ENCODE measurements at regions not wholly inside any gene's neighbourhood (a gene's known extent, or its start where the extent isn't known, plus 50 kb on each side); places are given as distances from the start of the nearest gene placed in this dataset.

GRCh38 chr13:44142941-44143665, 230.5 kb upstream of the SERP2 start:
- no peaks in the 10 kb centered on the region for H3K36me3 ChIP-seq (ENCODE audit: control insufficient read depth in 2 of 4, insufficient read depth in 4 of 4, low read length in 3 of 4)
- no peaks in the 10 kb centered on the region for H3K79me2 ChIP-seq (ENCODE audit: control insufficient read depth in 1 of 2, insufficient read depth in 2 of 2, low read length in 2 of 2)
- H3K56ac ChIP-seq (replicated peaks; ENCODE audit: insufficient read length, low read depth, low read length) = no peak overlapping the region
- 89% methylated on average over 4 of the region's 4 CpGs; no CpG with 5 or more reads in 1 of the 2 experiments for WGBS, 2 experiments (ENCODE audit: extremely low coverage in 1 of 2, insufficient coverage in 1 of 2, insufficient read length in 1 of 2, insufficient replicate concordance in 2 of 2, low coverage in 1 of 2, low lambda C conversion rate in 2 of 2, missing lambda C conversion rate in 1 of 2)
- H3K23me2 ChIP-seq (ENCODE audit: low read depth, low read length) = peaks cover 4% of the 10 kb centered on the region
- H2BK120ac ChIP-seq (replicated peaks; ENCODE audit: low read depth, low read length) = no peak overlapping the region
- no peak overlapping the region for H4K5ac ChIP-seq (ENCODE audit: insufficient read length, low read depth, low read length)
- H3K79me1 ChIP-seq (ENCODE audit: low read depth, low read length) = no peaks in the 10 kb centered on the region
- H3K14ac ChIP-seq (ENCODE audit: insufficient read length) = no peak overlapping the region
- peaks cover 0 to 4% (median 3%) of the 10 kb centered on the region in 4 experiments; a peak in 4 of 7 replicates for H3K4me1 ChIP-seq (replicated peaks in 1 of 4; ENCODE audit: control insufficient read depth in 3 of 4, insufficient read depth in 4 of 4, low read length in 3 of 4)
- H2BK5ac ChIP-seq (ENCODE audit: low read depth, low read length) = no peak overlapping the region
- H2AFZ ChIP-seq (ENCODE audit: low read length) = no peak overlapping the region
- DNase-seq (ENCODE audit: low read depth in 1 of 2, low spot score in 2 of 2) (no peak), FAIRE-seq (no peak)
- no peaks in the 10 kb centered on the region for H3K9me3 ChIP-seq (ENCODE audit: insufficient read depth in 2 of 2, low read depth in 1 of 2, low read length in 1 of 2)
- no peak overlapping the region for H4K91ac ChIP-seq (replicated peaks; ENCODE audit: insufficient read length, low read length)
- H3K23ac ChIP-seq (ENCODE audit: insufficient read length) = no peak overlapping the region
- H4K20me1 ChIP-seq (replicated peaks in 1 of 2; ENCODE audit: control insufficient read depth in 1 of 2, insufficient read depth in 2 of 2, low read length in 2 of 2) = no peaks in the 10 kb centered on the region
- H2AK5ac ChIP-seq (ENCODE audit: low read depth, low read length) = no peak overlapping the region
- H3K27ac ChIP-seq (ENCODE audit: low read depth, low read length) = no peak overlapping the region
- no peak overlapping the region for H2BK12ac ChIP-seq (ENCODE audit: low read depth, low read length)
- no peak overlapping the region for H3K4ac ChIP-seq (replicated peaks; ENCODE audit: insufficient read length, low read depth, low read length)
- H2BK20ac ChIP-seq (ENCODE audit: low read length) = no peak overlapping the region
- H3K18ac ChIP-seq (ENCODE audit: extremely low read depth, low read length) = no peak overlapping the region
- ChIA-PET CTCF (ENCODE audit: partially characterized antibody) (interaction anchor here (0.7 to 2.1 kb wide), 3 partner anchors 12 to 328 kb away, joined by 3 to 5 read pairs (median 4); no protein-coding TSS in a partner anchor), POLR2A (ENCODE audit: partially characterized antibody) (interaction anchor here (1.6 kb wide), 1 partner anchor 292 kb away, joined by 3 read pairs; no protein-coding TSS in a partner anchor)
- peak overlapping the region; percentile 80 to 92 for H3K4me2 ChIP-seq (ENCODE audit: insufficient read depth in 1 of 2, low read depth in 2 of 2, low read length in 2 of 2)
- no peaks in the 10 kb centered on the region for H3K27me3 ChIP-seq (replicated peaks in 1 of 4; ENCODE audit: control insufficient read depth in 3 of 4, extremely low read depth in 1 of 4, insufficient read depth in 3 of 4, low read length in 3 of 4)
- H4K8ac ChIP-seq (ENCODE audit: extremely low read depth, insufficient read depth, low read length) = no peak overlapping the region
- no peak overlapping the region for H3K9ac ChIP-seq (replicated peaks in 1 of 4; ENCODE audit: extremely low read depth in 1 of 4, low read depth in 3 of 4, low read length in 3 of 4)
- H3K4me3 ChIP-seq (ENCODE audit: extremely low read depth in 1 of 4, insufficient read depth in 2 of 4, low read depth in 3 of 4, low read length in 4 of 4) = peak overlapping the region in 3 of 4 experiments; percentile 76 to 80 (median 78); a peak in 5 of 8 replicates
- no peak overlapping the region for H2BK15ac ChIP-seq (ENCODE audit: low read length)
- no peak for TF ChIP-seq POLR2AphosphoS5 (IDR thresholded peaks at IDR 0.05; ENCODE audit: low read depth, low read length)
- no peak for TF ChIP-seq RXRA (IDR thresholded peaks at IDR 0.05; ENCODE audit: insufficient read depth, low read depth, low read length)
- no peak for TF ChIP-seq ASH2L (IDR thresholded peaks at IDR 0.05; ENCODE audit: low read length)
- no peak for TF ChIP-seq SP4 (IDR thresholded peaks at IDR 0.05; ENCODE audit: low read length)
- TF ChIP-seq TCF12 (IDR thresholded peaks at IDR 0.05; ENCODE audit: low read depth, low read length) = no peak
- no peak for TF ChIP-seq TBP (IDR thresholded peaks at IDR 0.05; ENCODE audit: low read depth, low read length)
- TF ChIP-seq PHF8 (conservative IDR thresholded peaks at IDR 0.05; ENCODE audit: low read depth, low read length) = no peak
- no peak for TF ChIP-seq BACH1 (IDR thresholded peaks at IDR 0.05; ENCODE audit: low read length)
- TF ChIP-seq ATF3 (IDR thresholded peaks at IDR 0.05; ENCODE audit: insufficient read depth, low read depth, low read length) = no peak
- TF ChIP-seq MAX (IDR thresholded peaks at IDR 0.05) = no peak
- TF ChIP-seq GTF2F1 (IDR thresholded peaks at IDR 0.05; ENCODE audit: borderline replicate concordance, low read depth, low read length) = no peak
- no peak for TF ChIP-seq SIX5 (IDR thresholded peaks at IDR 0.05; ENCODE audit: low read depth, low read length)
- no peak for TF ChIP-seq TAF7 (optimal IDR thresholded peaks at IDR 0.05; ENCODE audit: borderline replicate concordance, low read depth, low read length)
